Sigmoid colon (tissue), 6 donors: ENCODE measurements at regions not wholly inside any gene's neighbourhood (a gene's known extent, or its start where the extent isn't known, plus 50 kb on each side); places are given as distances from the start of the nearest gene placed in this dataset.

Experiments used
- DNase-seq: peaks from one replicate; pipeline ENCODE4 v3.0.0-alpha.2; 2019
- H3K27ac ChIP-seq, 4 donors: fragments of 200-600 bp; sonication (generic); one replicate each; pipeline ENCODE4 v1.5.1; 2016 to 2019; ENCODE audit warnings: mild to moderate bottlenecking in 1 of 4
- H3K27me3 ChIP-seq, 3 donors: fragments of 200-600 bp; sonication (generic); one replicate each; pipeline ENCODE4 v1.5.1; 2019; ENCODE audit warnings: mild to moderate bottlenecking in 1 of 3
- H3K36me3 ChIP-seq, 4 donors: fragments of 200-600 bp; sonication (generic); one replicate each; pipeline ENCODE4 v1.5.1; 2016 to 2019
- H3K4me1 ChIP-seq, 4 donors: fragments of 200-600 bp; sonication (generic); one replicate each; pipeline ENCODE4 v1.5.1; 2017 to 2019
- H3K4me3 ChIP-seq, 4 donors: fragments of 200-600 bp; sonication (generic); one replicate each; pipeline ENCODE4 v1.5.1; 2017 to 2019; ENCODE audit warnings: mild to moderate bottlenecking in 2 of 4, moderate library complexity in 1 of 4
- H3K9me3 ChIP-seq, 4 donors: fragments of 200-600 bp in 3 of 4; sonication (generic) in 3 of 4; one replicate each; pipeline versions ENCODE4 v1.5.1 to v1.6.1; 2013 to 2019
- CTCF ChIP-seq, 4 experiments: fragments of 450-650 bp in 3 of 4; fragments of 200-600 bp in 1 of 4; IDR thresholded peaks; one replicate each; pipeline ENCODE4 v1.5.1; 2016 to 2019; ENCODE audit warnings: antibody characterized with exemption in 4 of 4, mild to moderate bottlenecking in 3 of 4, moderate library complexity in 2 of 4
- EP300 ChIP-seq, 4 donors: sonication (generic); formaldehyde crosslinking; IDR thresholded peaks; one replicate each; pipeline ENCODE4 v1.6.1; 2017; ENCODE audit warnings: antibody characterized with exemption in 4 of 4
- POLR2A ChIP-seq, 2 donors: fragments of 450-650 bp; IDR thresholded peaks; one replicate each; pipeline ENCODE4 v1.6.1; 2016; ENCODE audit warnings: antibody characterized with exemption in 2 of 2, mild to moderate bottlenecking in 2 of 2, moderate library complexity in 2 of 2
- POLR2AphosphoS5 ChIP-seq, 4 donors: sonication (generic); formaldehyde crosslinking; IDR thresholded peaks; one replicate each; pipeline ENCODE4 v1.6.1; 2017; ENCODE audit warnings: antibody characterized with exemption in 4 of 4
- WGBS, 2 donors: extraction: QIAGEN DNeasy Blood & Tissue Kit; methylation state at CpG; one replicate each; pipeline ENCODE4 v1.1.7; 2013; 5-methylcytosine and 5-hydroxymethylcytosine counted together
- intact Hi-C: fragments of 100-400 bp; cut with DNase I; formaldehyde crosslinking; loops from one replicate; pipeline ENCODE4 v1.15.1; 2023
- donor health status: healthy with polysubstance abuse.
- donor health status: healthy.

GRCh38 chr4:152243896-152244595 lies 291.8 kb downstream of the FBXW7 start:
- peak overlapping the region in 1 of 4 donors; percentile 34 for H3K27ac ChIP-seq
- H3K27me3 ChIP-seq = no peaks in the 10 kb centered on the region
- no peaks in the 10 kb centered on the region for H3K9me3 ChIP-seq
- DNase-seq = no peak
- H3K4me1 ChIP-seq = no peaks in the 10 kb centered on the region
- WGBS, 2 donors = 64 to 72% methylated on average over 11 of the region's 11 CpGs
- no peaks in the 10 kb centered on the region for H3K36me3 ChIP-seq
- TF ChIP-seq EP300 (IDR thresholded peaks at IDR 0.05) (no peak), POLR2AphosphoS5 (IDR thresholded peaks at IDR 0.05) (peak in 1 of 4 donors; percentile 51), POLR2A (IDR thresholded peaks at IDR 0.05) (no peak), CTCF (IDR thresholded peaks at IDR 0.05) (no peak)
- no peak overlapping the region for H3K4me3 ChIP-seq
- intact Hi-C loops = no loop called here

- no peaks in the 10 kb centered on the region for H3K9me3 ChIP-seq
- H3K27ac ChIP-seq = peak overlapping the region in 1 of 4 donors; percentile 34
- 73 to 83% methylated on average over 2 of the region's 2 CpGs for WGBS, 2 donors
- no peaks in the 10 kb centered on the region for H3K36me3 ChIP-seq
- TF ChIP-seq EP300 (IDR thresholded peaks at IDR 0.05) (no peak), CTCF (IDR thresholded peaks at IDR 0.05) (no peak), POLR2AphosphoS5 (IDR thresholded peaks at IDR 0.05) (no peak), POLR2A (IDR thresholded peaks at IDR 0.05) (no peak)
- intact Hi-C loops = no loop called here
- DNase-seq = no peak
- no peaks in the 10 kb centered on the region for H3K4me1 ChIP-seq
- H3K4me3 ChIP-seq = no peak overlapping the region
- no peaks in the 10 kb centered on the region for H3K27me3 ChIP-seq
These were observed 292.7 kb downstream of the FBXW7 start for GRCh38 chr4:152243206-152243605.

GRCh38 chr4:152240232-152240631 lies 295.7 kb downstream of the FBXW7 start:
- no peak for DNase-seq
- no peaks in the 10 kb centered on the region for H3K9me3 ChIP-seq
- no peaks in the 10 kb centered on the region for H3K4me1 ChIP-seq
- no peak overlapping the region for H3K27ac ChIP-seq
- no peak overlapping the region for H3K4me3 ChIP-seq
- H3K27me3 ChIP-seq = no peaks in the 10 kb centered on the region
- no peaks in the 10 kb centered on the region for H3K36me3 ChIP-seq
- no peak for TF ChIP-seq POLR2AphosphoS5 (IDR thresholded peaks at IDR 0.05)
- TF ChIP-seq CTCF (IDR thresholded peaks at IDR 0.05) = no peak
- no peak for TF ChIP-seq POLR2A (IDR thresholded peaks at IDR 0.05)
- no peak for TF ChIP-seq EP300 (IDR thresholded peaks at IDR 0.05)
- intact Hi-C loops = no loop called here
- 89 to 94% methylated on average over 1 of the region's 1 CpG for WGBS, 2 donors

- Histone ChIP-seq H3K4me3 (no peak overlapping the region), H3K9me3 (no peaks in the 10 kb centered on the region), H3K27ac (no peak overlapping the region), H3K36me3 (no peaks in the 10 kb centered on the region), H3K4me1 (no peaks in the 10 kb centered on the region), H3K27me3 (no peaks in the 10 kb centered on the region)
- TF ChIP-seq POLR2A (IDR thresholded peaks at IDR 0.05) (no peak), POLR2AphosphoS5 (IDR thresholded peaks at IDR 0.05) (no peak), CTCF (IDR thresholded peaks at IDR 0.05) (no peak), EP300 (IDR thresholded peaks at IDR 0.05) (no peak)
- intact Hi-C loops = no loop called here
- DNase-seq = no peak
These were observed 296.7 kb downstream of the FBXW7 start for GRCh38 chr4:152239216-152239615.
